GM12872 (cell line): ENCODE measurements at regions not wholly inside any gene's neighbourhood (a gene's known extent, or its start where the extent isn't known, plus 50 kb on each side); places are given as distances from the start of the nearest gene placed in this dataset.

Source experiments
- TF ChIP-seq, protein P1 (sequence below): IDR thresholded peaks from 3 replicates; pipeline ENCODE4 v1.5.1; 2011; ENCODE audit warnings: low read depth, mild to moderate bottlenecking, low read length, moderate library complexity; ENCODE audit not compliant: insufficient read depth

DNA sequence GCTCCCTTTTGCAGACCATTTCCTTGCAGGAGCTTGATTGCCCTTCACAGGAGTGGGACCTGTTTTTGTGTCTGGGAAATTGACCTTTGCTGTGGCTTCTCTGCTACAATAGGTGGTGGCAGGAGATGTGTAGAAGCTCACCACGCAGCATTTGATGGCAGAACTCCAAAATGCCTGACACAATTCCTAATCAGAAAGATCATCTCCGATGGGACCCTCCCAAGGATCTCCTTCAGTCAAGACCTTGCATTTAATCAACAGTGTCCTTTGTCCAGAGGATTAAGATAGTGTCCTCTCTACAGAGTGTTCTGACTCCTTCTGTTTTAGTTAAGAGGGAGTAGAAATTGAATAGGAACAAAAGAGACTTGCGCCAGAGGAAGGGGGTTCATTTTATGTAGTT lies 83.6 kb upstream of the DDHD1 start:
- TF ChIP-seq, protein P1, sequence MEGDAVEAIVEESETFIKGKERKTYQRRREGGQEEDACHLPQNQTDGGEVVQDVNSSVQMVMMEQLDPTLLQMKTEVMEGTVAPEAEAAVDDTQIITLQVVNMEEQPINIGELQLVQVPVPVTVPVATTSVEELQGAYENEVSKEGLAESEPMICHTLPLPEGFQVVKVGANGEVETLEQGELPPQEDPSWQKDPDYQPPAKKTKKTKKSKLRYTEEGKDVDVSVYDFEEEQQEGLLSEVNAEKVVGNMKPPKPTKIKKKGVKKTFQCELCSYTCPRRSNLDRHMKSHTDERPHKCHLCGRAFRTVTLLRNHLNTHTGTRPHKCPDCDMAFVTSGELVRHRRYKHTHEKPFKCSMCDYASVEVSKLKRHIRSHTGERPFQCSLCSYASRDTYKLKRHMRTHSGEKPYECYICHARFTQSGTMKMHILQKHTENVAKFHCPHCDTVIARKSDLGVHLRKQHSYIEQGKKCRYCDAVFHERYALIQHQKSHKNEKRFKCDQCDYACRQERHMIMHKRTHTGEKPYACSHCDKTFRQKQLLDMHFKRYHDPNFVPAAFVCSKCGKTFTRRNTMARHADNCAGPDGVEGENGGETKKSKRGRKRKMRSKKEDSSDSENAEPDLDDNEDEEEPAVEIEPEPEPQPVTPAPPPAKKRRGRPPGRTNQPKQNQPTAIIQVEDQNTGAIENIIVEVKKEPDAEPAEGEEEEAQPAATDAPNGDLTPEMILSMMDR = no peak

DNA sequence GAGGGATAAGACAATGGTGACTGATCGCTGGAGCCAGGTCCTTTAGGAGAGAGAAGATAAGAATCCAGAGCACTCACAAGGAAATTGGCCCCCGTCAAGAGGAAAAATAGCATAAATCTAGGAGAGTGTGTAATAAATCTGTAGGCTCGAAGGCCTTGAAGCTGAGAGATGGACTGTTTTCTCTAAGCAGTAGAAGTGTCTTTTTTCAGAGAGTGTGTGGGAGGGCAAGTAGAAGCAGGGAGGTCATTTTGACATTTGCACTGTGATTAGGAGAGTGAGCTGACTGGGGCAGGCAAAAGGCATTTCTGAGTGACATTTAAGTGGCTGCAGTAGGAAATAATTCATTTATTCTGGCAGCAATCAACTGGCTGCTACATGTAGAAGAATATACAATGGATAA lies 78.0 kb upstream of the DDHD1 start:
- TF ChIP-seq, protein P1 = no peak

DNA sequence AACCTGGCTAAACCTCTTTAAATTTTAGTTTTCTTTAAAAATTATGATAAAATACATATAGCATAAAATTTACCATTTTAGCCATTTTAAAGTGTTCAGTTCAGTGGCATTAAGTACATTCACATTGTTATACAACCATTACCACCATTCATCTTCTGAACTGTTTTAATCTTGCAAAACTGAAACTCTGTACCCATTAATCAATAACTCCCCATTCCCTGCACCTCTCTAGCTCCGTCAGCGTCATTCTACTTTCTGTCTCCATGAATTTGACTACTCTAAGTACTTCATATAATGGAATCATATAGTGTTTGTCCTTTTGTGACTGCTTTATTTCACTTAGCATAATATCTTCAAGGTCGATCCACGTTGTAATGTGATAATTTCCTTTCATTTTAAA lies 75.8 kb upstream of the DDHD1 start:
- TF ChIP-seq, protein P1 = no peak

DNA sequence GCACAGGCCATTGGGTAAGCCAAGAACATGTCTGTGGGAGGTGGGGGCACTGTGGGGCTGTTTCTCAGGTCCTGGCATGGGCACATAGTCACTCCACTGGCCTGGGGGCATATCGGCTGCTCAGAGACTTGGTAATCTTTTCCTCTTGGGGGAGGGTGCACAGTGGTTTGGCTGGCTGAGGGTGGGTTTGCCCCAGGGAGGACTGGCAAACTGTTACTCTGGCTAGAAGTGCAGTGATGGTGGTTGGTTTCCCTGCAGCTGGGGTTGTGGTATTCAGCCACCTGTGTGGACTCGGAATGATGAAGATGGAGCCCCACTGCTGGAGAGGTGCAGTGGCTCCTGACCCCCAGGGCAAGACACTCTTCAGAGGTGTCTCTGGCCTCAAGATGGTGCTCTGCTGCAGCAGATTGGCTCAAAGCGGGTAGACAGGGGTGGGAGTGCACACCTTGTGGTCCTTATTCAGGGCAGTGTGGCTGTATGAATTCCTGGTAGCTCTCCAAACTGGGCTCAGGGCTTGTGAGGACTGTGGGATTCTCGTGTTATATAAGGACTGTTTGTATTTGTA lies 74.1 kb upstream of the DDHD1 start:
- TF ChIP-seq, protein P1 = no peak

DNA sequence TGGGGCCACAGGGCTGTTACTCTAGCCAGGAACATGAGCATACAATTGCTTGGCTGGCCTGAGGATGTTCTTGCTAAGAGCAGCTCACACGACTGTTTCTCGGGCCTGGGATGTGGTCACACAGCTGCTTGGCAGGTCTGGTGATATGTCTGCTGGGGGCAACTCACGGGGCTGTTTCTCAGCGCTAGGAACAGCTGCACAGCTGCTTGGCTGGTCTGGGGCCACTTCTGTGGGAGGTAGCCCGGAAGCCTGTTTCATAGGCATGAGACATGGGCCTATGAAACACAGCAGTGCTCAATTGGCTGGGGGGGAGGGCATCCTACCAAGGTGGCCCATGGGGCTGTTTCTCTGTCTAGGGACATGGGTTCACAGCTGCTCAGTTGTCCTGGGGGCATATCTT lies 73.4 kb upstream of the DDHD1 start:
- TF ChIP-seq, protein P1 = no peak

DNA sequence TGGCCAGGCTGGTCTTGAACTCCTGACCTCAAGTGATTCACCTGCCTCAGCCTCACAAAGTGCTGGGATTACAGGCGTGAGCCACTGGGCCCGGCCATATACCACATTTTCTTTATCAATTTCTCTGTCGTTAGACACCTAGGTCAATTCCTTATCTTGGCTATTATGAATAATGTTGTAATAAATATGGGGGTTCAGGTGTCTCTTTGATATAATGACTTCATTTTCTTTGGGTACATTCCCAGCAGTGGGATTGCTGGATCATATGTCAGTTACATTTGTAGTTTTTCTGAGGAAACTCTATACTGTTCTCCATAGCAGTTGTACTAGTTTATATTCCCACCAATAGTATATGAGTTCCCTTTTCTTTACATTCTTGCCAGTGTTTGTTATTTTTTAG lies 67.8 kb upstream of the DDHD1 start:
- TF ChIP-seq, protein P1 = no peak

DNA sequence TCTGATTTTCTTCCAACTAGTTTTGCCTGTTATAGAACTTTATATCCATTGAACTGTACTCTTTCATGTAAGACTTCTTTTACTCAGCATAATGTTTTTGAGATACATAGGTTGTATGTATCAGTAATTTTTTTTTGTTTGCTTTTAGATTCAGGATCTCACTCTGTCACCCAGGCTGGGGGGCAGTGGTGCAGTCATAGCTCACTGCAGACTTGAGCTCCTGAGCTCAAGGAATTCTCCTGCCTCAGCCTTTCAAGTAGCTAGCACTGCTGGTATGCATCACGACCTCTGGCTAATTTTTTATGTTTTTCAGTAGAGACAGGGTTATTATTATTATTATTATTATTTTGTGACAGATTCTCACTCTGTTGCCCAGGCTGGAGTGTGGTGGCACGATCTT lies 65.0 kb upstream of the DDHD1 start:
- TF ChIP-seq, protein P1 = no peak
